ENCODE measurements at regions not wholly inside any gene's neighbourhood (a gene's known extent, or its start where the extent isn't known, plus 50 kb on each side); places are given as distances from the start of the nearest gene placed in this dataset.

GRCh38 chr10:107390563-107390962 is 226.1 kb upstream of the SORCS1 start:
- CTCF ChIA-PET = no interaction called here
- Histone ChIP-seq H3K27ac (ENCODE audit: low read depth, low read length) (no peak overlapping the region), H3K4me3 (ENCODE audit: low read depth, low read length) (no peak overlapping the region), H3K9me3 (ENCODE audit: control insufficient read depth, insufficient read depth, low read length) (peaks cover 3% of the 10 kb centered on the region; the same call in 1 of the 2 replicates), H3K27me3 (ENCODE audit: control insufficient read depth, insufficient read depth, low read length) (no peaks in the 10 kb centered on the region)
- no peak for DNase-seq (ENCODE audit: low read depth, low spot score)
- POLR2A ChIA-PET = no interaction called here
- TF ChIP-seq CTCF (IDR thresholded peaks at IDR 0.05; ENCODE audit: low read depth, low read length) = no peak

DNA sequence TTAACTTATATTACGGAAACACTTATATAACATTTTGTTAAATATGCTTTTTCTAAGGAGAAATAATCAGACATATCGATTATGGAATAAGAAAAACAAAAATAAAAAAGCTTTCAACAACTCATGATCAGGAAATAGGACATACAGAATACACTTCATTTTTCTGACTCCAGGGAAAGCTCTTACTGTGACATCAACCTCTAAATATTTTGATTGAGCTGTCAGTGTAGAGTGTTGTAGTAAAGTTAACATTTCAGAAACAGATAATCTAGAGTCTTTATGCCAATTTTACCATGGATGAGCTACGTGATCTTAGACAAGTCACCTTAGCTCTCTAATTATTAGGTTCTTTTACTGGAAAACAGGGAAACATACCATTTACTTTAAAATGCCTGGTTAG is 218.9 kb upstream of the SORCS1 start:
- POLR2A ChIA-PET = no interaction called here
- no peak overlapping the region for H3K27ac ChIP-seq (ENCODE audit: low read depth, low read length)
- H3K4me3 ChIP-seq (ENCODE audit: low read depth, low read length) = no peak overlapping the region
- H3K9me3 ChIP-seq (ENCODE audit: control insufficient read depth, insufficient read depth, low read length) = peaks cover 10% of the 10 kb centered on the region; the same call in 1 of the 2 replicates
- CTCF ChIA-PET = no interaction called here
- H3K27me3 ChIP-seq (ENCODE audit: control insufficient read depth, insufficient read depth, low read length) = no peaks in the 10 kb centered on the region
- no peak for DNase-seq (ENCODE audit: low read depth, low spot score)
- no peak for TF ChIP-seq CTCF (IDR thresholded peaks at IDR 0.05; ENCODE audit: low read depth, low read length)

DNA sequence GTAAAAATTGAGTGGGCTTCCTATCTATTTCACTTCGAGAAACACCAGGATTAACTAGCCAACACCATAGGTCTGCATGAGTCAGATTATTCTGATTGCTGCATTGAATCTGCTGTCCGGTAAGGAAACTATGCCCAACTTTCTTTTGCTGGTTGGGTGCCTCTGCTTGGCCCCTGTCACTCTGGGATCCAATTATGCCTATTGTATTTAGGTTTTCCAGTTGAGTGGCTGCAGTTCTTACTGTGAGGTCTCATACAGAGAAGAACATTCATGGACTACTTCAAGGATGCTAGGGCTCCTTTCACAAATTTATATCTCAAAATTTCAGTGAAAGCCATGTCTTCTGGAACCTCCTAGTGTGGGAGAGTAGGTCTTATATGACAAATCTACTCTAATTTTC is 215.1 kb upstream of the SORCS1 start:
- DNase-seq (ENCODE audit: low read depth, low spot score) = no peak
- CTCF ChIA-PET = no interaction called here
- no peak for TF ChIP-seq CTCF (IDR thresholded peaks at IDR 0.05; ENCODE audit: low read depth, low read length)
- no peaks in the 10 kb centered on the region for H3K27me3 ChIP-seq (ENCODE audit: control insufficient read depth, insufficient read depth, low read length)
- H3K9me3 ChIP-seq (ENCODE audit: control insufficient read depth, insufficient read depth, low read length) = peaks cover 7% of the 10 kb centered on the region; the same call in 1 of the 2 replicates
- POLR2A ChIA-PET = no interaction called here
- no peak overlapping the region for H3K4me3 ChIP-seq (ENCODE audit: low read depth, low read length)
- H3K27ac ChIP-seq (ENCODE audit: low read depth, low read length) = no peak overlapping the region

DNA sequence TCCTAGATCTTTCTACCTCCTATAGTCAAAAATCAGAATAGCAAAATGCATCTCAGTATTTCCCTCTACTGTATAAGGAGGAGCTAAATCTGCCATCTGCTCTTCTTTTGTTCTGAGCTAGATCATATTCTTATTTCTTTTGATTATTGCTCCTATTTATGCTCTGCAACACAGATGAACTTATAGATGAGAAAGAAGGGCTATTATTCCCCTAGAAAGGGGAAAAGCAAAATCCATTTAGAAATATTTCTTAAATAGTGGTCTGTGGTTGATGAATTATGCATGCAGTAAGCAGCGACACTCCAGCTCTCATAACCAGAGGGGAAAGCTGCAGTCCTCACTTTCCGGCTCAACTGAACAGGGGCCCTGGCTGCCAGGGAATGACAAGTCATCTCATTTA is 207.3 kb upstream of the SORCS1 start:
- no peak for DNase-seq (ENCODE audit: low read depth, low spot score)
- no peak for TF ChIP-seq CTCF (IDR thresholded peaks at IDR 0.05; ENCODE audit: low read depth, low read length)
- H3K27me3 ChIP-seq (ENCODE audit: control insufficient read depth, insufficient read depth, low read length) = no peaks in the 10 kb centered on the region
- peaks cover under 1% of the 10 kb centered on the region; the same call in 1 of the 2 replicates for H3K9me3 ChIP-seq (ENCODE audit: control insufficient read depth, insufficient read depth, low read length)
- ChIA-PET CTCF (no interaction called here), POLR2A (no interaction called here)
- no peak overlapping the region for H3K27ac ChIP-seq (ENCODE audit: low read depth, low read length)
- H3K4me3 ChIP-seq (ENCODE audit: low read depth, low read length) = no peak overlapping the region

DNA sequence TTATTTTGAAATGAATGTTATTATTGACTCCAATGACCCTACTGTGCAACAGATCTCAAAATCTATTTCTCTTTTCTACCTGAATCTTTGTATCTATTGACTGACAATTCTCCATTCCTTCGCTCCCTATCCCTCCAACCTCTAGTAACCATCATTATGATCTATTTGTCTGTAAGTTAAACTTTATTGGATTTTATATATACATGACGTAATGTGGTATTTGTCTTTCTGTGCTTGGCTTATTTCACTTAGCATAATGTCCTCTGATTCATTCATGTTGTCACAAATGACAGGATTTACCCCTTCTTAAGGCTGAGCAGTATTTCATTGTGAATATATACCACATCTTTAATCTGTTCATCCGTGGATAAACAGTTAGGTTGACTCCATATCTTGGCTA is 200.4 kb upstream of the SORCS1 start:
- Histone ChIP-seq H3K27me3 (ENCODE audit: control insufficient read depth, insufficient read depth, low read length) (no peaks in the 10 kb centered on the region), H3K27ac (ENCODE audit: low read depth, low read length) (no peak overlapping the region), H3K4me3 (ENCODE audit: low read depth, low read length) (no peak overlapping the region), H3K9me3 (ENCODE audit: control insufficient read depth, insufficient read depth, low read length) (no peaks in the 10 kb centered on the region)
- CTCF ChIA-PET = no interaction called here
- POLR2A ChIA-PET = no interaction called here
- TF ChIP-seq CTCF (IDR thresholded peaks at IDR 0.05; ENCODE audit: low read depth, low read length) = no peak
- DNase-seq (ENCODE audit: low read depth, low spot score) = no peak
